ENCODE measurements at regions not wholly inside any gene's neighbourhood (a gene's known extent, or its start where the extent isn't known, plus 50 kb on each side); places are given as distances from the start of the nearest gene placed in this dataset.

GRCh38 chr9:110146373-110146772, 61.6 kb downstream of the C9orf152 start:
- no peaks in the 10 kb centered on the region for H3K9me3 ChIP-seq
- TF ChIP-seq CTCF (IDR thresholded peaks at IDR 0.05): no peak
- H3K4me3 ChIP-seq: no peak overlapping the region
- no peaks in the 10 kb centered on the region for H3K27me3 ChIP-seq
- no peak for DNase-seq (ENCODE audit: low spot score)
- H3K27ac ChIP-seq: no peak overlapping the region
- H3K4me1 ChIP-seq: peaks cover 0 to 90% of the 10 kb centered on the region in 2 donors
- peaks cover 6% of the 10 kb centered on the region for H3K36me3 ChIP-seq

GRCh38 chr9:110148384-110148783, 59.6 kb downstream of the C9orf152 start:
- Histone ChIP-seq H3K27ac (peak overlapping the region; percentile 2 to 38), H3K27me3 (no peaks in the 10 kb centered on the region), H3K4me3 (no peak overlapping the region), H3K36me3 (peaks cover 6% of the 10 kb centered on the region), H3K9me3 (no peaks in the 10 kb centered on the region), H3K4me1 (peaks cover 0 to 89% of the 10 kb centered on the region in 2 donors)
- DNase-seq (ENCODE audit: low spot score): no peak
- TF ChIP-seq CTCF (IDR thresholded peaks at IDR 0.05): no peak

GRCh38 chr9:110148891-110149290, 59.1 kb downstream of the C9orf152 start:
- no peaks in the 10 kb centered on the region for H3K27me3 ChIP-seq
- peaks cover 6% of the 10 kb centered on the region for H3K36me3 ChIP-seq
- no peak overlapping the region for H3K4me3 ChIP-seq
- no peaks in the 10 kb centered on the region for H3K9me3 ChIP-seq
- peaks cover 0 to 88% of the 10 kb centered on the region in 2 donors for H3K4me1 ChIP-seq
- peak overlapping the region; percentile 2 to 38 for H3K27ac ChIP-seq
- TF ChIP-seq CTCF (IDR thresholded peaks at IDR 0.05): no peak
- DNase-seq (ENCODE audit: low spot score): no peak
